ENCODE measurements at regions not wholly inside any gene's neighbourhood (a gene's known extent, or its start where the extent isn't known, plus 50 kb on each side); places are given as distances from the start of the nearest gene placed in this dataset.

GRCh38 chr15:93671387-93671943 lies 559.9 kb upstream of the MCTP2 start:
- Mint-ChIP-seq H3K9me3 (peaks cover 17% of the 10 kb centered on the region), H3K27ac (no peak overlapping the region), H3K4me1 (ENCODE audit: low read depth) (no peaks in the 10 kb centered on the region), H3K4me3 (no peak overlapping the region), H3K36me3 (ENCODE audit: low read depth) (no peaks in the 10 kb centered on the region; the same call in 1 of the 2 replicates), H3K27me3 (ENCODE audit: insufficient read depth) (no peaks in the 10 kb centered on the region)
- TF ChIP-seq CTCF (IDR thresholded peaks at IDR 0.05): no peak
- DNase-seq: no peak

- Mint-ChIP-seq H3K4me1 (ENCODE audit: low read depth) (no peaks in the 10 kb centered on the region), H3K27me3 (ENCODE audit: insufficient read depth) (no peaks in the 10 kb centered on the region), H3K36me3 (ENCODE audit: low read depth) (no peaks in the 10 kb centered on the region; the same call in 1 of the 2 replicates), H3K9me3 (peaks cover 17% of the 10 kb centered on the region), H3K27ac (no peak overlapping the region), H3K4me3 (no peak overlapping the region)
- no peak for DNase-seq
- no peak for TF ChIP-seq CTCF (IDR thresholded peaks at IDR 0.05)
These were observed 560.4 kb upstream of the MCTP2 start for GRCh38 chr15:93670931-93671330.

- Mint-ChIP-seq H3K27me3 (ENCODE audit: insufficient read depth) (no peaks in the 10 kb centered on the region; the same call in none of the 2 replicates), H3K36me3 (ENCODE audit: low read depth) (no peaks in the 10 kb centered on the region), H3K4me1 (ENCODE audit: low read depth) (no peaks in the 10 kb centered on the region), H3K9me3 (peaks cover 10% of the 10 kb centered on the region; the same call in 1 of the 2 replicates), H3K4me3 (no peak overlapping the region), H3K27ac (no peak overlapping the region)
- DNase-seq: no peak
- TF ChIP-seq CTCF (IDR thresholded peaks at IDR 0.05): no peak
These were observed 567.0 kb upstream of the MCTP2 start for GRCh38 chr15:93664213-93664956.

- no peak for DNase-seq
- H3K36me3 Mint-ChIP-seq (ENCODE audit: low read depth): no peaks in the 10 kb centered on the region
- no peak overlapping the region for H3K27ac Mint-ChIP-seq
- H3K4me3 Mint-ChIP-seq: no peak overlapping the region
- no peak for TF ChIP-seq CTCF (IDR thresholded peaks at IDR 0.05)
- no peaks in the 10 kb centered on the region; the same call in none of the 2 replicates for H3K27me3 Mint-ChIP-seq (ENCODE audit: insufficient read depth)
- H3K9me3 Mint-ChIP-seq: peaks cover 18% of the 10 kb centered on the region; the same call in 1 of the 2 replicates
- no peaks in the 10 kb centered on the region for H3K4me1 Mint-ChIP-seq (ENCODE audit: low read depth)
These were observed 569.0 kb upstream of the MCTP2 start for GRCh38 chr15:93662162-93662885.

- Mint-ChIP-seq H3K4me1 (ENCODE audit: low read depth) (no peaks in the 10 kb centered on the region), H3K9me3 (peaks cover 24% of the 10 kb centered on the region; the same call in 1 of the 2 replicates), H3K27ac (no peak overlapping the region), H3K4me3 (no peak overlapping the region), H3K27me3 (ENCODE audit: insufficient read depth) (no peaks in the 10 kb centered on the region; the same call in 1 of the 2 replicates), H3K36me3 (ENCODE audit: low read depth) (no peaks in the 10 kb centered on the region)
- no peak for TF ChIP-seq CTCF (IDR thresholded peaks at IDR 0.05)
- DNase-seq: no peak
These were observed 569.2 kb upstream of the RGMA start for GRCh38 chr15:93658026-93658816.
